ENCODE measurements at regions not wholly inside any gene's neighbourhood (a gene's known extent, or its start where the extent isn't known, plus 50 kb on each side); places are given as distances from the start of the nearest gene placed in this dataset.

GRCh38 chr4:123997776-123998449 is 601.3 kb downstream of the SPRY1 start:
- TF ChIP-seq EZH2 (optimal IDR thresholded peaks at IDR 0.05; ENCODE audit: low read depth, low read length) (no peak), CTCF (IDR thresholded peaks at IDR 0.05; ENCODE audit: low read length) (no peak), EZH2phosphoT487 (IDR thresholded peaks at IDR 0.05; ENCODE audit: low read length) (no peak)

All from MM.1S (cell line).